ENCODE measurements at regions not wholly inside any gene's neighbourhood (a gene's known extent, or its start where the extent isn't known, plus 50 kb on each side); places are given as distances from the start of the nearest gene placed in this dataset.

GRCh38 chr1:148385371-148386030, 97.6 kb downstream of the PPIAL4G start:
- ATAC-seq: peak; percentile 21; the same call in 1 of the 3 replicates
- H3K9me3 ChIP-seq (ENCODE audit: low read length): no peaks in the 10 kb centered on the region
- H3K79me2 ChIP-seq (ENCODE audit: insufficient read depth, low read length): no peaks in the 10 kb centered on the region
- peaks cover 0 to 5% of the 10 kb centered on the region in 2 experiments; a peak in 1 of 5 replicates for H3K27me3 ChIP-seq (ENCODE audit: control insufficient read depth in 1 of 2, insufficient read depth in 2 of 2, low read length in 2 of 2)
- POLR2A ChIA-PET: no interaction called here
- H4K20me1 ChIP-seq (ENCODE audit: insufficient read depth, low read length): no peaks in the 10 kb centered on the region
- peak overlapping the region; percentile 55 for H3K4me2 ChIP-seq (ENCODE audit: low read depth, low read length)
- intact Hi-C loops (cut with micrococcal nuclease; ENCODE audit: unreplicated experiment) (no loop called here), in situ Hi-C loops (cut with HindIII; ENCODE audit: extremely low pct_ligation_motif_present, low pct_unique_long_range_greater_than_20kb) (loop anchor here (10.0 kb wide), 1 partner anchor 49 kb away; no protein-coding TSS in a partner anchor)
- TF ChIP-seq ZNF205 (CRISPR knock-in tag; IDR thresholded peaks at IDR 0.05) (no peak), FOXK1 (CRISPR knock-in tag; IDR thresholded peaks at IDR 0.05; ENCODE audit: borderline replicate concordance, low read depth) (no peak), ZNF354B (CRISPR knock-in tag; IDR thresholded peaks at IDR 0.05) (no peak), ZSCAN22 (CRISPR knock-in tag; IDR thresholded peaks at IDR 0.05) (no peak), MATR3 (CRISPR knock-in tag; IDR thresholded peaks at IDR 0.05) (no peak), RARA (CRISPR knock-in tag; IDR thresholded peaks at IDR 0.05) (no peak), SOX13 (IDR thresholded peaks at IDR 0.05) (no peak), SOX13 (CRISPR knock-in tag; conservative IDR thresholded peaks at IDR 0.05 in 1 of 2, IDR thresholded peaks at IDR 0.05 in 1 of 2) (no peak), ZNF746 (CRISPR knock-in tag; IDR thresholded peaks at IDR 0.05) (no peak), CSRNP2 (CRISPR knock-in tag; conservative IDR thresholded peaks at IDR 0.05; ENCODE audit: low read depth) (no peak), USF2 (IDR thresholded peaks at IDR 0.05; ENCODE audit: low read depth, low read length) (no peak), USF2 (CRISPR knock-in tag; IDR thresholded peaks at IDR 0.05; ENCODE audit: borderline replicate concordance) (no peak), ARNT (IDR thresholded peaks at IDR 0.05) (no peak), ZNF234 (CRISPR knock-in tag; conservative IDR thresholded peaks at IDR 0.05) (no peak), ZBTB43 (CRISPR knock-in tag; conservative IDR thresholded peaks at IDR 0.05) (no peak), ZNF446 (CRISPR knock-in tag; IDR thresholded peaks at IDR 0.05) (no peak), ZSCAN29 (CRISPR knock-in tag; conservative IDR thresholded peaks at IDR 0.05) (no peak)
- no peak overlapping the region for H3K4me3 ChIP-seq (replicated peaks in 1 of 3; ENCODE audit: insufficient read depth in 1 of 3, low read depth in 2 of 3, low read length in 3 of 3)
- H3K27ac ChIP-seq (ENCODE audit: extremely low read length, insufficient read depth, low read length): no peak overlapping the region
- peaks cover 42% of the 10 kb centered on the region for H3K4me1 ChIP-seq (ENCODE audit: insufficient read depth, low read length)
- CTCF ChIA-PET (ENCODE audit: low intra/inter-chr PET ratio, low total read pairs): no interaction called here
- no TSS peak for BruUV-seq (replicated peaks)
- no peak overlapping the region for H3K9ac ChIP-seq (ENCODE audit: insufficient read depth, low read depth, low read length)
- no peaks in the 10 kb centered on the region for H3K36me3 ChIP-seq (replicated peaks in 1 of 2; ENCODE audit: control insufficient read depth in 1 of 2, insufficient read depth in 2 of 2, low read length in 2 of 2)
- no peak for FAIRE-seq
- H2AFZ ChIP-seq (ENCODE audit: low read length): no peak overlapping the region
- DNase-seq (ENCODE audit: low spot score): no peak
- 36% methylated on average over 4 of the region's 4 CpGs for WGBS (ENCODE audit: low lambda C conversion rate)
